NB4 (cell line): ENCODE measurements at regions not wholly inside any gene's neighbourhood (a gene's known extent, or its start where the extent isn't known, plus 50 kb on each side); places are given as distances from the start of the nearest gene placed in this dataset.
"Not testable (repeated sequence)": the region's sequence is repeated elsewhere in the genome, so short reads cannot be mapped to it uniquely, and the experiment has no call there.

Source experiments
- CTCF ChIP-seq: IDR thresholded peaks from one replicate; pipeline ENCODE4 v1.5.1; 2012; ENCODE audit warnings: low read depth, low read length
- MYC ChIP-seq: IDR thresholded peaks from 2 replicates; pipeline ENCODE4 v1.6.1; 2011; ENCODE audit warnings: low read depth, low read length
- POLR2A ChIP-seq: IDR thresholded peaks from 2 replicates; pipeline ENCODE4 v1.6.1; 2011; ENCODE audit warnings: mild to moderate bottlenecking; ENCODE audit not compliant: insufficient read length; ENCODE audit errors: extremely low read depth

GRCh38 chr11:112624971-112625370, 336.2 kb upstream of the NCAM1 start:
- not testable (repeated sequence) for TF ChIP-seq CTCF, POLR2A, MYC
